CD4-positive, alpha-beta memory T cell (primary cell): ENCODE measurements at regions not wholly inside any gene's neighbourhood (a gene's known extent, or its start where the extent isn't known, plus 50 kb on each side); places are given as distances from the start of the nearest gene placed in this dataset.

Experiments
- CTCF ChIA-PET: fragments of 350-600 bp; sonication (Branson Sonifier 250); formaldehyde crosslinking; loops from one replicate; lab custom pipeline; 2021; ENCODE audit warnings: inconsistent platforms; ENCODE audit not compliant: partially characterized antibody; lab: Charles Lee
- POLR2A ChIA-PET: fragments of 350-600 bp; sonication (Branson Sonifier 250); formaldehyde crosslinking; loops from one replicate; lab custom pipeline; 2021; ENCODE audit not compliant: partially characterized antibody; lab: Charles Lee
- DNase-seq, 5 donors: peaks; one replicate each; pipeline versions ENCODE4 v3.0.0 to v3.0.0-alpha.2; 2020 to 2022; ENCODE audit warnings: mixed read lengths in 1 of 5
- H3K27ac ChIP-seq: one replicate; pipeline ENCODE4 v1.7.0; 2013; ENCODE audit warnings: low read depth, low read length
- H3K27me3 ChIP-seq: 2 replicates; pipeline ENCODE4 v1.7.0; 2013; ENCODE audit warnings: mild to moderate bottlenecking, low read length, moderate library complexity; ENCODE audit not compliant: insufficient read depth
- H3K36me3 ChIP-seq: 2 replicates; pipeline ENCODE4 v1.7.0; 2013; ENCODE audit warnings: mild to moderate bottlenecking, low read length, moderate library complexity; ENCODE audit not compliant: insufficient read depth
- H3K4me1 ChIP-seq: 2 replicates; pipeline ENCODE4 v1.7.0; 2013; ENCODE audit warnings: mild to moderate bottlenecking, low read length, moderate library complexity; ENCODE audit not compliant: insufficient read depth
- H3K4me3 ChIP-seq, 2 donors: one replicate each; pipeline ENCODE4 v1.7.0; 2013; ENCODE audit warnings: low read length in 2 of 2, mild to moderate bottlenecking in 1 of 2
- H3K9me3 ChIP-seq, 2 donors: one replicate each; pipeline ENCODE4 v1.7.0; 2013; ENCODE audit warnings: low read length in 2 of 2, control low read depth in 1 of 2; ENCODE audit not compliant: control insufficient read depth in 1 of 2
- H3K27ac Mint-ChIP-seq, 7 donors: one replicate each; pipeline ENCODE4 v1.8.0; 2020 to 2021; ENCODE audit warnings: mixed read lengths in 7 of 7, mild to moderate bottlenecking in 6 of 7, inconsistent platforms in 3 of 7, moderate library complexity in 3 of 7
- H3K27me3 Mint-ChIP-seq, 2 donors: one replicate each; pipeline ENCODE4 v1.8.0; 2020 to 2021; ENCODE audit warnings: mixed read lengths in 2 of 2
- H3K36me3 Mint-ChIP-seq, 2 donors: one replicate each; pipeline ENCODE4 v1.8.0; 2020 to 2021; ENCODE audit warnings: mixed read lengths in 2 of 2, inconsistent platforms in 1 of 2, mild to moderate bottlenecking in 1 of 2
- H3K4me1 Mint-ChIP-seq, 4 donors: one replicate each; pipeline ENCODE4 v1.8.0; 2020 to 2021; ENCODE audit warnings: mixed read lengths in 4 of 4, mild to moderate bottlenecking in 1 of 4
- H3K4me3 Mint-ChIP-seq, 8 donors: one replicate each; pipeline ENCODE4 v1.8.0; 2020 to 2021; ENCODE audit warnings: mixed read lengths in 8 of 8, mild to moderate bottlenecking in 7 of 8, moderate library complexity in 6 of 8, inconsistent platforms in 3 of 8
- H3K9me3 Mint-ChIP-seq, 8 donors: one replicate each; pipeline ENCODE4 v1.8.0; 2020 to 2021; ENCODE audit warnings: mixed read lengths in 8 of 8, mild to moderate bottlenecking in 5 of 8, inconsistent platforms in 3 of 8, moderate library complexity in 1 of 8
- intact Hi-C: fragments of 100-400 bp; cut with micrococcal nuclease; formaldehyde crosslinking; loops from one replicate; pipeline ENCODE4 v1.15.1; 2023

GRCh38 chr3:162740941-162741596 is 1244.5 kb downstream of the OTOL1 start:
- H3K36me3 ChIP-seq, result no peaks in the 10 kb centered on the region
- Mint-ChIP-seq H3K27me3 (no peaks in the 10 kb centered on the region), H3K4me3 (no peak overlapping the region), H3K9me3 (peaks cover 0 to 2% (median 0%) of the 10 kb centered on the region in 8 donors), H3K4me1 (no peaks in the 10 kb centered on the region), H3K36me3 (no peaks in the 10 kb centered on the region), H3K27ac (no peak overlapping the region)
- H3K27me3 ChIP-seq, result no peaks in the 10 kb centered on the region
- ChIA-PET CTCF (no interaction called here), POLR2A (no interaction called here)
- no peak overlapping the region for H3K27ac ChIP-seq
- DNase-seq, result no peak
- no peaks in the 10 kb centered on the region for H3K9me3 ChIP-seq
- intact Hi-C loops, result no loop called here
- no peaks in the 10 kb centered on the region for H3K4me1 ChIP-seq
- no peak overlapping the region for H3K4me3 ChIP-seq

DNA sequence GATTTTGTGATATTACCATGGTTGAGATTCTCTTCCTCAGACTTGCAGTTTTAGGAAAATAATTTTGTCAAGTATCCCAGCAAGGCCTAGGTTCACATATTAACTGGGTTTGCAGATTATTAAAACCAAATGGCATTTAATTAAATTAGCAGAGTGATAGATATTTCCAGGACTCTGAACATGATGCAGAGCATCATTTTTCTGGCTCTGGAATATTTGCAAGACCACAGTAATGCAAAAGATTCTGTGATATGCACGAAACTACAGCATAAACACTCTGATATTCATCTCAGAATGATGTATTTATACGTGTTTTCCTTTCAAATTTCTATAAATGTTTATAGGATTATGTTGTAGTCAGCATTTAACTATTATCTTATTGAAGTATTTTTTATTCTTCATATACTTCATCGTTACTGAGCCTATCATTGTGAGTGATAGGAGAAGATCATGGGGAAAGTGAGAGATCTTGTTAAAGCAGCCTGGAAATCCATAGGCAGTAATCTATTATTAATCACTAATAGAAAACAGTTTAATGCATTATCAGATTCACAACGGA is 1245.6 kb downstream of the OTOL1 start:
- POLR2A ChIA-PET, result no interaction called here
- Mint-ChIP-seq H3K36me3 (no peaks in the 10 kb centered on the region), H3K4me3 (no peak overlapping the region), H3K4me1 (no peaks in the 10 kb centered on the region), H3K27me3 (no peaks in the 10 kb centered on the region), H3K9me3 (peaks cover 0 to 3% (median 0%) of the 10 kb centered on the region in 8 donors), H3K27ac (no peak overlapping the region)
- Histone ChIP-seq H3K4me3 (no peak overlapping the region), H3K36me3 (no peaks in the 10 kb centered on the region), H3K9me3 (no peaks in the 10 kb centered on the region), H3K27me3 (no peaks in the 10 kb centered on the region), H3K27ac (no peak overlapping the region), H3K4me1 (no peaks in the 10 kb centered on the region)
- DNase-seq, result no peak
- CTCF ChIA-PET, result no interaction called here
- intact Hi-C loops, result no loop called here

DNA sequence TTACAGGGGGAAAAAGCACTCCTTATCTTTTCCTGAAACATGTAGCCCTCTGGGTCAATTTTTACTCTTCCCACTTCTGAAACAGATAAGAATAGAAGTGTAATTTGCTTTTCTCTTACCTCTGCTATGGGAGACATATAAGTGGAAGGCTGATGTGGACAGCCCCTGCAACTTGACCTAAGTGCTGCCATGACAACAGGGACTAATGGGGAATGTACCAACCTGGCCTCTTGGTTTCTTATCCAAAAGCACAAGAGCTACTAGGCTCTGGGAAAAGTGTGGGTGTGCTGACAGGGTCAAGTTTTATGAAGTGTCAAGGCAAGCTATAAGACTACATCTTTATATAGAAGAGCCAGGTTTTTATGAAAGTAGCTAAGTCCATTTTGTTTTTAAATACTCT is 1246.5 kb downstream of the OTOL1 start:
- H3K27me3 ChIP-seq, result no peaks in the 10 kb centered on the region
- Mint-ChIP-seq H3K27me3 (no peaks in the 10 kb centered on the region), H3K27ac (no peak overlapping the region), H3K9me3 (peaks cover 0 to 7% (median 0%) of the 10 kb centered on the region in 8 donors), H3K4me1 (no peaks in the 10 kb centered on the region), H3K4me3 (no peak overlapping the region), H3K36me3 (no peaks in the 10 kb centered on the region)
- CTCF ChIA-PET, result no interaction called here
- H3K4me3 ChIP-seq, result no peak overlapping the region
- POLR2A ChIA-PET, result no interaction called here
- intact Hi-C loops, result no loop called here
- no peak for DNase-seq
- H3K9me3 ChIP-seq, result no peaks in the 10 kb centered on the region
- H3K27ac ChIP-seq, result no peak overlapping the region
- no peaks in the 10 kb centered on the region for H3K36me3 ChIP-seq
- H3K4me1 ChIP-seq, result no peaks in the 10 kb centered on the region

GRCh38 chr3:162760789-162761188 is 1264.2 kb downstream of the OTOL1 start:
- Mint-ChIP-seq H3K27me3 (no peaks in the 10 kb centered on the region), H3K9me3 (peaks cover 0 to 7% (median 2%) of the 10 kb centered on the region in 8 donors), H3K27ac (no peak overlapping the region), H3K4me3 (no peak overlapping the region), H3K36me3 (no peaks in the 10 kb centered on the region), H3K4me1 (no peaks in the 10 kb centered on the region)
- no peaks in the 10 kb centered on the region for H3K27me3 ChIP-seq
- no peak overlapping the region for H3K27ac ChIP-seq
- intact Hi-C loops, result no loop called here
- CTCF ChIA-PET, result no interaction called here
- H3K9me3 ChIP-seq, result no peaks in the 10 kb centered on the region
- no peak overlapping the region for H3K4me3 ChIP-seq
- DNase-seq, result no peak
- POLR2A ChIA-PET, result no interaction called here
- no peaks in the 10 kb centered on the region for H3K36me3 ChIP-seq
- H3K4me1 ChIP-seq, result no peaks in the 10 kb centered on the region

DNA sequence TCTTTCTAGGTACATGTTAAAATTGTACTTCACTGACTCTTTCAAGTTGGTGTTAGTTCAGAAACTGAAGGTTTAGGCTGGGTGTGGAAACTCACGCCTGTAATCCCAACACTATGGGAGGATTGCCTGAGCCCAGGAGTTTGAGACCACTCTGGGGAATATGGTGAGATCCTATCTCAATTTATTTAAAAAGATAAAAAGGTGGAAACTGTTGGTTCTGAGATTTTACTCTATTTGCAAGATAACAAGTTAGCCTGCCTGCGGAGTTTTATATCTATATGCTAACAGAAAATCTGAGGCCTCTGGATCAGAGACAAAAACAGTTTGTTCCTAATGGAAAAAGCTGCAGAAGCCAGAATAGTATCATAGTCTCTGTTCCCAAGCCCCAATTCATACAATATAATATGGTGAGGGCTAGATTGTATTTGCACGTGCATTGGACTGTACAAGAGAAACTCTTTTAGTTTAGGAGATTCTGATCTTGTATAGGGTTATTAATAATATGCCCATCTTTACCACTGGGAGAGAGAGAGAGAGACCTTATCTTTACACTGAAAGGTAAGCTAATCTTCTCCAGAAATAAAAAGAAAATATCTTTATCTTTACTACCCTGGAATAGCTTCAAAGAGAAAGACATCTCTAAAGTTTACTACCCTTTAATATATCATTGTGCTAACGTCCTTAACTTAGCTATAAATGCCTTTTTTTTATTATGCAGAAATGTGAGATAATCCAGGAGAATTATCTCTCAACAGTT is 1267.6 kb downstream of the OTOL1 start:
- POLR2A ChIA-PET, result no interaction called here
- no peak for DNase-seq
- Histone ChIP-seq H3K9me3 (no peaks in the 10 kb centered on the region), H3K27ac (no peak overlapping the region), H3K27me3 (no peaks in the 10 kb centered on the region), H3K36me3 (no peaks in the 10 kb centered on the region), H3K4me3 (no peak overlapping the region), H3K4me1 (no peaks in the 10 kb centered on the region)
- intact Hi-C loops, result no loop called here
- H3K27ac Mint-ChIP-seq, result no peak overlapping the region
- H3K4me1 Mint-ChIP-seq, result no peaks in the 10 kb centered on the region
- no peaks in the 10 kb centered on the region for H3K36me3 Mint-ChIP-seq
- H3K27me3 Mint-ChIP-seq, result no peaks in the 10 kb centered on the region
- no peak overlapping the region for H3K4me3 Mint-ChIP-seq
- CTCF ChIA-PET, result no interaction called here
- H3K9me3 Mint-ChIP-seq, result peaks cover 0 to 6% (median 3%) of the 10 kb centered on the region in 8 donors

- no peaks in the 10 kb centered on the region for H3K36me3 ChIP-seq
- POLR2A ChIA-PET, result no interaction called here
- intact Hi-C loops, result no loop called here
- H3K4me3 ChIP-seq, result no peak overlapping the region
- Mint-ChIP-seq H3K4me1 (no peaks in the 10 kb centered on the region), H3K36me3 (no peaks in the 10 kb centered on the region), H3K4me3 (no peak overlapping the region), H3K27ac (no peak overlapping the region), H3K9me3 (peaks cover 0 to 6% (median 3%) of the 10 kb centered on the region in 8 donors), H3K27me3 (no peaks in the 10 kb centered on the region)
- H3K27me3 ChIP-seq, result no peaks in the 10 kb centered on the region
- H3K4me1 ChIP-seq, result no peaks in the 10 kb centered on the region
- H3K27ac ChIP-seq, result no peak overlapping the region
- no peak for DNase-seq
- no peaks in the 10 kb centered on the region for H3K9me3 ChIP-seq
- CTCF ChIA-PET, result no interaction called here
These were observed 1268.1 kb downstream of the OTOL1 start for GRCh38 chr3:162764808-162765071.

DNA sequence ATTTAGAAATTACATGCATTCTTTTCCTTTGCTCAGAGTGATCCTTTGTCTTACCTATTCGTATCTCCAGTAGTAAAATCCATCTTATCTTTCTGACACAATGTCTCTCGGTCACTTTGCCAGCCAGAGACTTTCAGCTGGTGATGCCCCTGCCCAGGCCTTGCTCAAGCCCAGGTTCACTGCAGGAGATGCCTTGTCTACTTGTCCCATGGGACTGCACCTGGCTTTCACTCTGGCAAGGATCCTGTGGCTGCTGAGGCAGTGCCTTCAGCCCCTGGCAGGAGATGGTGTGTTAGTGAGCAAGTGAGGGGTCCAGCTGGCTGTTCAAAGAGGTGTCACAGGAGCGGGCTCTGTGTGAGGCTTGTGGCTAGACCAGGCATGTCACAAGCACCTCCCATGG is 1268.9 kb downstream of the OTOL1 start:
- Histone ChIP-seq H3K27me3 (no peaks in the 10 kb centered on the region), H3K9me3 (no peaks in the 10 kb centered on the region), H3K27ac (no peak overlapping the region), H3K36me3 (no peaks in the 10 kb centered on the region), H3K4me1 (no peaks in the 10 kb centered on the region), H3K4me3 (no peak overlapping the region)
- intact Hi-C loops, result no loop called here
- Mint-ChIP-seq H3K9me3 (peaks cover 0 to 6% (median 2%) of the 10 kb centered on the region in 8 donors), H3K4me3 (no peak overlapping the region), H3K27ac (no peak overlapping the region), H3K4me1 (no peaks in the 10 kb centered on the region), H3K36me3 (no peaks in the 10 kb centered on the region), H3K27me3 (no peaks in the 10 kb centered on the region)
- CTCF ChIA-PET, result no interaction called here
- POLR2A ChIA-PET, result no interaction called here
- DNase-seq, result no peak
